Tibial artery (tissue), 4 donors: ENCODE measurements at regions not wholly inside any gene's neighbourhood (a gene's known extent, or its start where the extent isn't known, plus 50 kb on each side); places are given as distances from the start of the nearest gene placed in this dataset.

Experiments
- DNase-seq, 2 donors: peaks; one replicate each; pipeline ENCODE4 v3.0.0-alpha.2; 2019
- H3K27ac ChIP-seq, 2 donors: fragments of 200-600 bp; sonication (generic) in 1 of 2; 1 replicate in 1 of 2; 2 replicates in 1 of 2; pipeline ENCODE4 v1.5.1; 2018 to 2019; ENCODE audit warnings: mild to moderate bottlenecking in 1 of 2
- H3K27me3 ChIP-seq, 2 donors: fragments of 200-600 bp; sonication (generic) in 1 of 2; one replicate each; pipeline versions ENCODE4 v1.5.1 to v1.6.0; 2016 to 2019
- H3K36me3 ChIP-seq, 3 donors: fragments of 200-600 bp; sonication (generic) in 2 of 3; one replicate each; pipeline ENCODE4 v1.5.1; 2016 to 2019; ENCODE audit warnings: mild to moderate bottlenecking in 2 of 3
- H3K4me1 ChIP-seq, 4 donors: fragments of 200-600 bp; sonication (generic) in 2 of 4; 1 replicate in 3 of 4; 2 replicates in 1 of 4; pipeline ENCODE4 v1.5.1; 2016 to 2019
- H3K4me3 ChIP-seq, 2 donors: fragments of 200-600 bp; sonication (generic) in 1 of 2; 1 replicate in 1 of 2; 2 replicates in 1 of 2; pipeline ENCODE4 v1.5.1; 2018 to 2019; ENCODE audit warnings: mild to moderate bottlenecking in 2 of 2
- H3K9me3 ChIP-seq, 3 donors: fragments of 200-600 bp; sonication (generic) in 1 of 3; one replicate each; pipeline ENCODE4 v1.5.1; 2016 to 2019
- CTCF ChIP-seq, 2 experiments: fragments of 200-600 bp in 1 of 2; fragments of 450-650 bp in 1 of 2; IDR thresholded peaks; one replicate each; pipeline ENCODE4 v1.5.1; 2017 to 2019; ENCODE audit warnings: antibody characterized with exemption in 2 of 2, mild to moderate bottlenecking in 1 of 2, moderate library complexity in 1 of 2
- intact Hi-C: fragments of 100-400 bp; cut with DNase I; formaldehyde crosslinking; loops from one replicate; pipeline ENCODE4 v1.15.0; 2023; ENCODE audit warnings: low total_unique reads

DNA sequence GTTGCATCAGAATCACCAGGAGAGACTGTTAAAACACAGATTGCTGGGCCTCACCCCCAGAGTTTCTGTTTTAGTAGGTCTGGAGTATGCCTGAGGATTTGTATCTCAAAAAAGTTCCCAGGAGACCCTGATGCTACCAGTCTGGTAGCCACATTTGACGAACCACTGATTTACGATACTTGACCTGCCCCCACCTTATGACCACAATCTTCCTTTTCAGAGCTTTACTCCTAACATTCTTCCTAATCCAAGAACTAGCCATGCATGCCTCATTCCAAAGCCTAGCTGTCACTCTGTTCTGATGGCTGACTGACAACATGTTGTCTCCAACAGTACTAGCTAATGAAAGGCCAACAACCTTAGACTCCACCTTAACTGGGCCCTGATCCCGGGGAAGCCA lies 191.4 kb downstream of the MBD2 start:
- DNase-seq: no peak
- intact Hi-C loops: no loop called here
- peaks cover 0 to 11% (median 0%) of the 10 kb centered on the region in 4 donors for H3K4me1 ChIP-seq
- TF ChIP-seq CTCF (IDR thresholded peaks at IDR 0.05): no peak
- no peaks in the 10 kb centered on the region for H3K27me3 ChIP-seq
- H3K27ac ChIP-seq: no peak overlapping the region
- no peaks in the 10 kb centered on the region for H3K36me3 ChIP-seq
- H3K9me3 ChIP-seq: no peaks in the 10 kb centered on the region
- H3K4me3 ChIP-seq: no peak overlapping the region

- Histone ChIP-seq H3K27me3 (no peaks in the 10 kb centered on the region), H3K36me3 (no peaks in the 10 kb centered on the region), H3K4me3 (no peak overlapping the region), H3K4me1 (peaks cover 0 to 11% (median 0%) of the 10 kb centered on the region in 4 donors), H3K9me3 (no peaks in the 10 kb centered on the region), H3K27ac (no peak overlapping the region)
- intact Hi-C loops: no loop called here
- no peak for DNase-seq
- TF ChIP-seq CTCF (IDR thresholded peaks at IDR 0.05): no peak
Measured at GRCh38 chr18:54032412-54032811, 192.1 kb downstream of the MBD2 start.

DNA sequence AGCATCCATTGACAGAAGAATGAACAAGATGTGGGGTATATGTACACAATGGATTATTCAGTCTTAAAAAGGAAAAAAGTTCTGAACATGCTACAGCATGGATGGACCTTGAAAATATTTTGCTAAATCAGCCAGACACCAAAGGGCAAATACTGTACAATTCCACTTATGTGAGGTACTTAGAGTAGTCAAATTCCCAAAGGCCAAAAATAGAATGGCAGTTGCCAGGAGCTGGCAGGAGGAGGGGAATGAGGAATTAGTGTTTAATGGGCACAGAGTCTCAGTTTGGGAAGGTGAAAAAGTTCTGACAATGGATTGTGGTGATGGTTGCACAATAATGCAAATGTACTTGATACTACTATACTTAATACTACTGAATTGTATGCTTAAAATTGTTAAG lies 193.2 kb downstream of the MBD2 start:
- TF ChIP-seq CTCF (IDR thresholded peaks at IDR 0.05): no peak
- H3K27me3 ChIP-seq: no peaks in the 10 kb centered on the region
- no peaks in the 10 kb centered on the region for H3K9me3 ChIP-seq
- no peak for DNase-seq
- H3K36me3 ChIP-seq: no peaks in the 10 kb centered on the region
- intact Hi-C loops: no loop called here
- no peak overlapping the region for H3K4me3 ChIP-seq
- peaks cover 0 to 11% (median 0%) of the 10 kb centered on the region in 4 donors for H3K4me1 ChIP-seq
- no peak overlapping the region for H3K27ac ChIP-seq

DNA sequence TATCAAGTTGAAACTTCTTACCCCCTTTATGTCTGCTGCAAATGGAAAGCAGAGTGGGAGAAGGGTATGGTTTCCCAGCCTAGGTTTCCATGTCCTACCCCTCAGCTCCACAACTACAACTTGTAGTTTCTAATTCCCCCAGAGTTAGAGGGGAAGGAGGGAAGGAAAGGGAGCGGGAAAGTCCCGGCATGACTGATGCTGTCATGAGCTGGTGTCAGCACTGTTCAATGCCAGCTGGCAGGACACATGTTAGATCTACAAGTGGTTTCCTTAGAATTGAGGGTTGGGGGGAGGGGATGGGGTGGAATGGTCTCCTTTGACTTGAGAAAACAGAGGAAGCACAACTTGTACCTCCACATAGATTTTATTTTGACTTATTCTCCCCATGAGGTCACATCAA lies 194.0 kb downstream of the MBD2 start:
- H3K4me3 ChIP-seq: no peak overlapping the region
- no peaks in the 10 kb centered on the region for H3K36me3 ChIP-seq
- peaks cover 0 to 11% (median 0%) of the 10 kb centered on the region in 4 donors for H3K4me1 ChIP-seq
- no peak for DNase-seq
- H3K9me3 ChIP-seq: no peaks in the 10 kb centered on the region
- no peak overlapping the region for H3K27ac ChIP-seq
- no peaks in the 10 kb centered on the region for H3K27me3 ChIP-seq
- intact Hi-C loops: no loop called here
- TF ChIP-seq CTCF (IDR thresholded peaks at IDR 0.05): no peak

DNA sequence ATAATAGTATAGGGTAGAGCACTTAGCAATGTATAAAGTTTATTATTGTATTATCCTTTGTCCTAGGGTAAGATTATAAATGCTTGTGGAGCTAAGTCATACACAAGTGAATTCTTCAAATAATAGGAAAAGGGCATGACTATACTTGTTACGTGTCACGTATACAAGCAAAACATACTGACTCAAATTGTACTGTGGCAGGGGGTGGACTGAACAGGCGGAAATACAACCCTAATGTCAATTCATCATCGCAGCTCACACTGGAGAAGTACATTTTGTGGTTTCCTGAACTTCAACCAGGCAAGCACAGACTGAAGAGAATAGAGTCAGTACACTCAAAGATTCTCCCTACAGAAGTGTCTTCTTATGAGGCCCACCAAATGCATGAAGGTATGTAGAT lies 201.0 kb downstream of the MBD2 start:
- TF ChIP-seq CTCF (IDR thresholded peaks at IDR 0.05): no peak
- H3K27ac ChIP-seq: no peak overlapping the region
- H3K9me3 ChIP-seq: no peaks in the 10 kb centered on the region
- intact Hi-C loops: no loop called here
- DNase-seq: no peak
- no peaks in the 10 kb centered on the region for H3K4me1 ChIP-seq
- H3K4me3 ChIP-seq: no peak overlapping the region
- no peaks in the 10 kb centered on the region for H3K27me3 ChIP-seq
- no peaks in the 10 kb centered on the region for H3K36me3 ChIP-seq

GRCh38 chr18:54020966-54021365 lies 203.5 kb downstream of the MBD2 start:
- intact Hi-C loops: no loop called here
- DNase-seq: no peak
- Histone ChIP-seq H3K4me1 (no peaks in the 10 kb centered on the region), H3K27ac (no peak overlapping the region), H3K4me3 (no peak overlapping the region), H3K9me3 (no peaks in the 10 kb centered on the region), H3K27me3 (no peaks in the 10 kb centered on the region), H3K36me3 (no peaks in the 10 kb centered on the region)
- no peak for TF ChIP-seq CTCF (IDR thresholded peaks at IDR 0.05)
